Transverse colon (tissue), 4 donors: ENCODE measurements at regions not wholly inside any gene's neighbourhood (a gene's known extent, or its start where the extent isn't known, plus 50 kb on each side); places are given as distances from the start of the nearest gene placed in this dataset.

Experiments
- CTCF ChIP-seq, 5 experiments: fragments of 200-600 bp in 3 of 5; fragments of 450-650 bp in 2 of 5; sonication (generic) in 3 of 5; IDR thresholded peaks; 1 replicate in 2 of 5; 2 replicates in 3 of 5; pipeline ENCODE4 v1.5.1; 2016 to 2017; ENCODE audit warnings: antibody characterized with exemption in 5 of 5, inconsistent platforms in 3 of 5, mild to moderate bottlenecking in 2 of 5, moderate library complexity in 1 of 5
- EP300 ChIP-seq: sonication (generic); formaldehyde crosslinking; IDR thresholded peaks from one replicate; pipeline ENCODE4 v1.6.1; 2017; ENCODE audit warnings: antibody characterized with exemption, low read depth
- POLR2A ChIP-seq: fragments of 450-650 bp; IDR thresholded peaks from one replicate; pipeline ENCODE4 v1.6.1; 2016; ENCODE audit warnings: antibody characterized with exemption, mild to moderate bottlenecking, moderate library complexity
- POLR2AphosphoS5 ChIP-seq, 3 donors: sonication (generic); formaldehyde crosslinking; IDR thresholded peaks; one replicate each; pipeline ENCODE4 v1.6.1; 2016; ENCODE audit warnings: antibody characterized with exemption in 3 of 3

- no peak for TF ChIP-seq CTCF (IDR thresholded peaks at IDR 0.05)
- TF ChIP-seq EP300: no peak
- no peak for TF ChIP-seq POLR2AphosphoS5 (IDR thresholded peaks at IDR 0.05)
- no peak for TF ChIP-seq POLR2A
These were observed 1071.1 kb downstream of the XPNPEP1 start for GRCh38 chr10:108852211-108852610.
